Esophagus muscularis mucosa (tissue), 4 donors: ENCODE measurements at regions not wholly inside any gene's neighbourhood (a gene's known extent, or its start where the extent isn't known, plus 50 kb on each side); places are given as distances from the start of the nearest gene placed in this dataset.

ENCODE experiments used
- CTCF ChIP-seq, 3 experiments: fragments of 200-600 bp in 2 of 3; fragments of 450-650 bp in 1 of 3; sonication (generic) in 2 of 3; IDR thresholded peaks; one replicate each; pipeline ENCODE4 v1.5.1; 2017 to 2019; ENCODE audit warnings: antibody characterized with exemption in 3 of 3, mild to moderate bottlenecking in 2 of 3, moderate library complexity in 1 of 3
- EP300 ChIP-seq: sonication (generic); formaldehyde crosslinking; IDR thresholded peaks from one replicate; pipeline ENCODE4 v1.6.1; 2017; ENCODE audit warnings: antibody characterized with exemption
- POLR2A ChIP-seq: fragments of 450-650 bp; IDR thresholded peaks from one replicate; pipeline ENCODE4 v1.6.1; 2017; ENCODE audit warnings: antibody characterized with exemption, moderate library complexity, mild to moderate bottlenecking, low read depth
- POLR2AphosphoS5 ChIP-seq, 2 donors: sonication (generic); formaldehyde crosslinking; IDR thresholded peaks; one replicate each; pipeline ENCODE4 v1.6.1; 2017; ENCODE audit warnings: antibody characterized with exemption in 2 of 2

GRCh38 chr19:29378543-29379080, 147.2 kb upstream of the VSTM2B start:
- TF ChIP-seq CTCF (IDR thresholded peaks at IDR 0.05) (no peak), POLR2AphosphoS5 (IDR thresholded peaks at IDR 0.05) (no peak), EP300 (no peak), POLR2A (no peak)
